ENCODE measurements at regions not wholly inside any gene's neighbourhood (a gene's known extent, or its start where the extent isn't known, plus 50 kb on each side); places are given as distances from the start of the nearest gene placed in this dataset.

DNA sequence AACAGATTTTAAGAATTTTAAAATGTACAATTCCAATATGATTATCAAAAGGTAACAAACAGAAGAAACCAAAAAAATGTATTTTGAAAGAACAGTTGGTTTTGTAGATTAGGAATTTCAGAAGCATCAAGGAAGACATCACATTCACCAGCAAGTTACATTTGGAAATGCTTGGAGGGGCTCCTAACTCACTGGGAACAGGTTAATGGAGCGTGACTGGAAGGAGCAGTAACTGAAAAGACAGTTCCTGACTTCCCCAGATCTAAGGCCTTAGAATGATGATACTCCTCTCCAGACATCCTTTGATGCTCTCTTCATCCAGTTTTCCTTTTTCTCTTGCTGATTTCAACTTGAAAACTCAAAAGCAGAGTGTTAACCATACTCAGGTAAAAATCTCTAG, 220.0 kb upstream of the EGLN3 start:
- no peak for DNase-seq (ENCODE audit: low spot score)
- no peaks in the 10 kb centered on the region for H3K36me3 Mint-ChIP-seq
- no peak overlapping the region for H3K9ac ChIP-seq
- no peaks in the 10 kb centered on the region for H3K27me3 ChIP-seq
- no peaks in the 10 kb centered on the region for H4K20me1 ChIP-seq (ENCODE audit: low read depth)
- no peak overlapping the region for H3K27ac ChIP-seq
- H3K4me3 Mint-ChIP-seq = no peak overlapping the region
- H3K9me3 ChIP-seq (ENCODE audit: low read depth) = no peaks in the 10 kb centered on the region
- no peaks in the 10 kb centered on the region for H3K36me3 ChIP-seq
- no peaks in the 10 kb centered on the region for H3F3A ChIP-seq (ENCODE audit: low read depth)
- no peak overlapping the region for H3K27ac Mint-ChIP-seq
- H3K9me3 Mint-ChIP-seq = no peaks in the 10 kb centered on the region
- H3K4me1 ChIP-seq = no peaks in the 10 kb centered on the region
- no peak overlapping the region for H3K4me2 ChIP-seq
- TF ChIP-seq, protein P1, sequence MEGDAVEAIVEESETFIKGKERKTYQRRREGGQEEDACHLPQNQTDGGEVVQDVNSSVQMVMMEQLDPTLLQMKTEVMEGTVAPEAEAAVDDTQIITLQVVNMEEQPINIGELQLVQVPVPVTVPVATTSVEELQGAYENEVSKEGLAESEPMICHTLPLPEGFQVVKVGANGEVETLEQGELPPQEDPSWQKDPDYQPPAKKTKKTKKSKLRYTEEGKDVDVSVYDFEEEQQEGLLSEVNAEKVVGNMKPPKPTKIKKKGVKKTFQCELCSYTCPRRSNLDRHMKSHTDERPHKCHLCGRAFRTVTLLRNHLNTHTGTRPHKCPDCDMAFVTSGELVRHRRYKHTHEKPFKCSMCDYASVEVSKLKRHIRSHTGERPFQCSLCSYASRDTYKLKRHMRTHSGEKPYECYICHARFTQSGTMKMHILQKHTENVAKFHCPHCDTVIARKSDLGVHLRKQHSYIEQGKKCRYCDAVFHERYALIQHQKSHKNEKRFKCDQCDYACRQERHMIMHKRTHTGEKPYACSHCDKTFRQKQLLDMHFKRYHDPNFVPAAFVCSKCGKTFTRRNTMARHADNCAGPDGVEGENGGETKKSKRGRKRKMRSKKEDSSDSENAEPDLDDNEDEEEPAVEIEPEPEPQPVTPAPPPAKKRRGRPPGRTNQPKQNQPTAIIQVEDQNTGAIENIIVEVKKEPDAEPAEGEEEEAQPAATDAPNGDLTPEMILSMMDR (IDR thresholded peaks at IDR 0.05) = no peak
- no peak for TF ChIP-seq EZH2 (IDR thresholded peaks at IDR 0.05)
- no peak for TF ChIP-seq EZH2phosphoT487 (IDR thresholded peaks at IDR 0.05)
- no peak overlapping the region for H3K4me3 ChIP-seq
- H3K4me1 Mint-ChIP-seq = peaks cover 18% of the 10 kb centered on the region
- H2AFZ ChIP-seq (replicated peaks) = no peak overlapping the region
- peaks cover 5% of the 10 kb centered on the region for H3K27me3 Mint-ChIP-seq (ENCODE audit: insufficient read depth, low read depth)
- no peaks in the 10 kb centered on the region for H3K79me2 ChIP-seq (ENCODE audit: low read depth)

DNA sequence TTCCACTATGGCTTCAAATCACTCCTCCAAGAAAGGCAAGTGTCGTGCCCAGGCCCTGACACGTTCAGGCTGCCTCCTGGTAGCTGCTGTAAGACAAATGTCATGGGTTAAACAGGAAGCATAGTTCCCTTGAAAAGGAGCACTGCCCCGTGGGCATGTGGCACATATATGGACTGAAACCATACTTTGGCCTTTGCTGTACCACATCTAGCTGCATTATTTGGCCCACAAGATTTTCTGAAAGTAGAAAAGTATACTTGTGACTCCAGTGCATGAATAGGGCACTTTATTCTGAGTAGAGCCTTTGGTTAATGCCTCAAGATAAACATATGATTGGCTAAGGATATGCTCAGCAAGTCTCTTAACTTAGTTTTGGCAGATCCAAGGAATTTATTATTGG, 218.7 kb upstream of the EGLN3 start:
- no peak overlapping the region for H3K9ac ChIP-seq
- no peaks in the 10 kb centered on the region for H3K9me3 Mint-ChIP-seq
- DNase-seq (ENCODE audit: low spot score) = no peak
- no peaks in the 10 kb centered on the region for H4K20me1 ChIP-seq (ENCODE audit: low read depth)
- TF ChIP-seq, protein P1 (IDR thresholded peaks at IDR 0.05) = no peak
- TF ChIP-seq EZH2phosphoT487 (IDR thresholded peaks at IDR 0.05) = no peak
- no peak for TF ChIP-seq EZH2 (IDR thresholded peaks at IDR 0.05)
- H3K36me3 ChIP-seq = no peaks in the 10 kb centered on the region
- no peaks in the 10 kb centered on the region for H3K36me3 Mint-ChIP-seq
- no peak overlapping the region for H3K4me3 ChIP-seq
- H3K27ac ChIP-seq = no peak overlapping the region
- H2AFZ ChIP-seq (replicated peaks) = no peak overlapping the region
- H3K4me3 Mint-ChIP-seq = no peak overlapping the region
- H3K4me1 Mint-ChIP-seq = peaks cover 17% of the 10 kb centered on the region
- no peak overlapping the region for H3K27ac Mint-ChIP-seq
- H3K4me2 ChIP-seq = no peak overlapping the region
- H3K27me3 ChIP-seq = no peaks in the 10 kb centered on the region
- H3K27me3 Mint-ChIP-seq (ENCODE audit: insufficient read depth, low read depth) = peaks cover 5% of the 10 kb centered on the region
- no peaks in the 10 kb centered on the region for H3F3A ChIP-seq (ENCODE audit: low read depth)
- H3K9me3 ChIP-seq (ENCODE audit: low read depth) = no peaks in the 10 kb centered on the region
- no peaks in the 10 kb centered on the region for H3K4me1 ChIP-seq
- no peaks in the 10 kb centered on the region for H3K79me2 ChIP-seq (ENCODE audit: low read depth)

DNA sequence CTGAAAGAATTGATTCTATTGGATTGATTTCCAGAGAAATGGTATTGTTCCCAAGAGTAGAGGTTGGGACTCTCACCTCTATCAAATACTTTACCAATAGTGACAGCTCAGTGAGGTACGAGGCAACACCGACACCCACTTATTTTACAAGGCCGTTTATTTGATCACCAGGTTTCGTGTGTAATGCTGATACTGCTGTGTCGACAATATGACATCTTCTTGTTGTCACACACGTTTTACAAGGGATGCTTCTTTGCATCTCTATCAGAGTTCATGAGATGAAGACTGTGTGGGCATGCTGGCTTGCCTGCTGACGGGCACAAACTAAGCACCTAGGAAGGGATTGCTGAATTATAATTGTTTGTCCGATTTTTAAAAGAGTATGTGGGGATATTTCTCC, 217.8 kb upstream of the EGLN3 start:
- Histone ChIP-seq H2AFZ (replicated peaks) (no peak overlapping the region), H3K4me1 (no peaks in the 10 kb centered on the region), H3K36me3 (no peaks in the 10 kb centered on the region), H3F3A (ENCODE audit: low read depth) (no peaks in the 10 kb centered on the region), H3K27ac (no peak overlapping the region), H3K4me3 (no peak overlapping the region), H3K4me2 (no peak overlapping the region), H4K20me1 (ENCODE audit: low read depth) (no peaks in the 10 kb centered on the region), H3K79me2 (ENCODE audit: low read depth) (no peaks in the 10 kb centered on the region), H3K9ac (no peak overlapping the region), H3K9me3 (ENCODE audit: low read depth) (no peaks in the 10 kb centered on the region), H3K27me3 (no peaks in the 10 kb centered on the region)
- H3K9me3 Mint-ChIP-seq = no peaks in the 10 kb centered on the region
- no peak for DNase-seq (ENCODE audit: low spot score)
- H3K4me1 Mint-ChIP-seq = peaks cover 21% of the 10 kb centered on the region
- no peak overlapping the region for H3K27ac Mint-ChIP-seq
- H3K36me3 Mint-ChIP-seq = no peaks in the 10 kb centered on the region
- H3K27me3 Mint-ChIP-seq (ENCODE audit: insufficient read depth, low read depth) = peaks cover 5% of the 10 kb centered on the region
- no peak overlapping the region for H3K4me3 Mint-ChIP-seq
- TF ChIP-seq EZH2phosphoT487 (IDR thresholded peaks at IDR 0.05) (no peak), EZH2 (IDR thresholded peaks at IDR 0.05) (no peak)
- TF ChIP-seq, protein P1 (IDR thresholded peaks at IDR 0.05) = no peak
